Psoas muscle (tissue), 7 donors: ENCODE measurements at regions not wholly inside any gene's neighbourhood (a gene's known extent, or its start where the extent isn't known, plus 50 kb on each side); places are given as distances from the start of the nearest gene placed in this dataset.

ENCODE experiments used
- ATAC-seq, 4 donors: fragments of 200-7000 bp; cut with Tn5 transposase; one replicate each; pipeline ENCODE4 v1.9.1; 2020; ENCODE audit warnings: moderate library complexity in 3 of 4, mild to moderate bottlenecking in 2 of 4
- DNase-seq, 2 donors: peaks; one replicate each; pipeline ENCODE4 v3.0.0-alpha.2; 2020
- H3K27ac ChIP-seq: fragments of 200-600 bp; one replicate; pipeline ENCODE4 v1.8.0; 2022
- H3K27me3 ChIP-seq, 3 donors: fragments of 200-600 bp in 1 of 3; one replicate each; pipeline versions ENCODE4 v1.6.1 to v1.8.0; 2013 to 2022; ENCODE audit warnings: low read length in 2 of 3, mild to moderate bottlenecking in 2 of 3, moderate library complexity in 1 of 3; ENCODE audit not compliant: insufficient read depth in 3 of 3
- H3K36me3 ChIP-seq, 2 donors: fragments of 200-600 bp in 1 of 2; one replicate each; pipeline versions ENCODE4 v1.6.1 to v1.8.0; 2013 to 2022; ENCODE audit warnings: low read depth in 1 of 2, mild to moderate bottlenecking in 1 of 2, moderate library complexity in 1 of 2; ENCODE audit not compliant: insufficient read depth in 1 of 2
- H3K4me1 ChIP-seq: fragments of 200-600 bp; one replicate; pipeline ENCODE4 v1.8.0; 2022
- H3K4me3 ChIP-seq: fragments of 200-600 bp; one replicate; pipeline ENCODE4 v1.8.0; 2022; ENCODE audit warnings: mild to moderate bottlenecking
- H3K9me3 ChIP-seq: fragments of 200-600 bp; one replicate; pipeline ENCODE4 v1.8.0; 2022
- whole genome bisulfite sequencing, 3 donors: extraction: QIAGEN DNeasy Blood & Tissue Kit; methylation state at CpG; one replicate each; pipeline versions ENCODE4 v1.1.6 to v1.1.7; 2013; 5-methylcytosine and 5-hydroxymethylcytosine counted together
- intact Hi-C, 2 donors: fragments of 100-400 bp; cut with DNase I; formaldehyde crosslinking; loops; one replicate each; pipeline versions ENCODE4 v1.11.0 to v1.14.2; 2022
- TF ChIP-seq, protein P1 (sequence below): fragments of 200-600 bp; IDR thresholded peaks from one replicate; pipeline ENCODE4 v1.8.0; 2022; ENCODE audit warnings: antibody characterized with exemption
- donor health status: healthy with polysubstance abuse.
- donor health status: DM: no; HTN: no; CAD: no; lungs with moderate emphysema.
- donor health status: Bipolar disorder and iron deficiency.
- donor health status: healthy.
- donor health status: DM: yes; HTN: yes; CAD: no.
- donor health status: DM: no; HTN: no; CAD: no.
- donor health status: DM: yes; HTN: yes; CAD: no.

DNA sequence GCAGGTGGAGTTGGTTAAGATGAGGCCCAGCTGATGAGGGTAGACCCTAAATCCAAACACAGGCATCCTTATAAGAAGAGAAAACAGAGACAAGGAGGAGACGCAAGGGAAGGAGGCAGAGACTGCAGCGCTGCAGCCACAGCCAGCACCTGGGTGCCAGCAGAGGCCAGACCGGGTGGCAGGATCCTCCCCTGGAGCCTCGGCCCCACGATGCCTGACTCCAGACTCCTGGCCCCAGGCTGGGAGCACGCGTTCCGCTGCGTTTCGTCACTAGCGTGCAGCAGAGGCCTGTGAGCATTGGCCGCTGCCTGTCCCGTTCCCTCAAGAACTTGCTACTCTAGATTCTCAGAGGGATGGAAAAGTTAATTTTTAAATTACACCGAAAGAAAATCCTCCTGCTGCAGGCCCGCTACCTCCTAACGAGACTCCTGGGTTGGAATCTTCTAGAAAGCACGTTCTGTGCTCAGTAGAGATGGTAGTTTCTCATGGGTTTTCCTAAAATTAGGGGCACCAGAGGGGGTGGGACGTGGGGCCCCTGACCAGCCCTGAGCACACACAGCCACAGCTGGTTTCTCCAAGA is 57.7 kb upstream of the FBRSL1 start:
- intact Hi-C loops, result no loop called here
- Histone ChIP-seq H3K36me3 (no peaks in the 10 kb centered on the region), H3K27me3 (peaks cover 0 to 79% (median 28%) of the 10 kb centered on the region in 3 donors), H3K4me3 (no peak overlapping the region), H3K4me1 (no peaks in the 10 kb centered on the region), H3K9me3 (no peaks in the 10 kb centered on the region), H3K27ac (no peak overlapping the region)
- DNase-seq, result no peak
- WGBS, 3 donors, result 47 to 72% (median 54%) methylated on average over 18 of the region's 18 CpGs
- TF ChIP-seq, protein P1, sequence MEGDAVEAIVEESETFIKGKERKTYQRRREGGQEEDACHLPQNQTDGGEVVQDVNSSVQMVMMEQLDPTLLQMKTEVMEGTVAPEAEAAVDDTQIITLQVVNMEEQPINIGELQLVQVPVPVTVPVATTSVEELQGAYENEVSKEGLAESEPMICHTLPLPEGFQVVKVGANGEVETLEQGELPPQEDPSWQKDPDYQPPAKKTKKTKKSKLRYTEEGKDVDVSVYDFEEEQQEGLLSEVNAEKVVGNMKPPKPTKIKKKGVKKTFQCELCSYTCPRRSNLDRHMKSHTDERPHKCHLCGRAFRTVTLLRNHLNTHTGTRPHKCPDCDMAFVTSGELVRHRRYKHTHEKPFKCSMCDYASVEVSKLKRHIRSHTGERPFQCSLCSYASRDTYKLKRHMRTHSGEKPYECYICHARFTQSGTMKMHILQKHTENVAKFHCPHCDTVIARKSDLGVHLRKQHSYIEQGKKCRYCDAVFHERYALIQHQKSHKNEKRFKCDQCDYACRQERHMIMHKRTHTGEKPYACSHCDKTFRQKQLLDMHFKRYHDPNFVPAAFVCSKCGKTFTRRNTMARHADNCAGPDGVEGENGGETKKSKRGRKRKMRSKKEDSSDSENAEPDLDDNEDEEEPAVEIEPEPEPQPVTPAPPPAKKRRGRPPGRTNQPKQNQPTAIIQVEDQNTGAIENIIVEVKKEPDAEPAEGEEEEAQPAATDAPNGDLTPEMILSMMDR, result no peak
- ATAC-seq, result no peak

DNA sequence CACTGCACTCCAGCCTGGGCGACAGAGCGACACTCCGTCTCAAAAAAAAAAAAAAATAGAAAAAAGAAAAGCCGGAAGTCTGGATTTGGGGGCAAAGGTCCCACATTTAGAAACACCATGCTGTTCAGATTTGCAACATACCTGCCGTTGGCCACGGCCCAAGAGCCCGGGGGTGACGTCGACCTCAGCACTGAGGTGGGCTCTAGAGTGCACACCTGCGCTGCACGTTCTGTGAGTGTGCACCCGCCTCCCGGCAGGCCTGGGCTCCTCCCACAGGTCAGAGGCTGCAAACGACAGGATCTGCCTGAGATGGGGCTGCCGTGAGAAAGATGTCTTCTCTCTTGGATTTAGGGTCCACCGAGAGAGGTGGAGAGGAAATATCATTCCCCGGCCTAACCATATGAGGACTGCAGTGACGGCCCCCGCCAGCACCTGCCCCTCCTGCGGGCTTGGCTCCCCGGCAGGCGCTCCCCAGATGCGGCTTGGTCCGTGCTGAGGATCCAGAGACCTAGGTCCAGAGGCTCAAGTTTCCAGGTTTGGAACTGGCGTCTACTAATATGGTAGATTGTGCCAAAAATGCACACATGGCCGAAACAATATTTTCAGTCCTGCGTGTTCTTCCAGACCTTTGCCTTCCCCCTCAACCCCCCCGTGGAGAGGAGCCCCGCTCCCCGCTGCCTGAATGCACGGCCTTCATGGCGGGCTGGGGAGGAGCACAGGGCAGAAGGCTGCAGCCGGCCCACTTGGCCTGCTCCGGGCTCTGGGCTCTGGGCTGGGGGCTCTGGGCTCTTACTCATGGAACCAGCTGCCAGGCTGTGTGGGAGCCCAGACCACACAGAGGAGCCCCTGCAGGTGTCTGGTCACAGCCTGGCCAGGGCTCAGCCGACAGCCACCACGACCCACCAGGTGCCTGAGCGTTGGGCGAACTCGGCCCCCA is 58.8 kb upstream of the FBRSL1 start:
- no peak for ATAC-seq
- Histone ChIP-seq H3K36me3 (no peaks in the 10 kb centered on the region), H3K9me3 (no peaks in the 10 kb centered on the region), H3K4me3 (no peak overlapping the region), H3K4me1 (no peaks in the 10 kb centered on the region), H3K27ac (no peak overlapping the region), H3K27me3 (peaks cover 0 to 79% (median 30%) of the 10 kb centered on the region in 3 donors)
- TF ChIP-seq, protein P1, result no peak
- DNase-seq, result no peak
- 34 to 44% (median 40%) methylated on average over 36 to 39 of the region's 39 CpGs for WGBS, 3 donors
- intact Hi-C loops, result no loop called here

DNA sequence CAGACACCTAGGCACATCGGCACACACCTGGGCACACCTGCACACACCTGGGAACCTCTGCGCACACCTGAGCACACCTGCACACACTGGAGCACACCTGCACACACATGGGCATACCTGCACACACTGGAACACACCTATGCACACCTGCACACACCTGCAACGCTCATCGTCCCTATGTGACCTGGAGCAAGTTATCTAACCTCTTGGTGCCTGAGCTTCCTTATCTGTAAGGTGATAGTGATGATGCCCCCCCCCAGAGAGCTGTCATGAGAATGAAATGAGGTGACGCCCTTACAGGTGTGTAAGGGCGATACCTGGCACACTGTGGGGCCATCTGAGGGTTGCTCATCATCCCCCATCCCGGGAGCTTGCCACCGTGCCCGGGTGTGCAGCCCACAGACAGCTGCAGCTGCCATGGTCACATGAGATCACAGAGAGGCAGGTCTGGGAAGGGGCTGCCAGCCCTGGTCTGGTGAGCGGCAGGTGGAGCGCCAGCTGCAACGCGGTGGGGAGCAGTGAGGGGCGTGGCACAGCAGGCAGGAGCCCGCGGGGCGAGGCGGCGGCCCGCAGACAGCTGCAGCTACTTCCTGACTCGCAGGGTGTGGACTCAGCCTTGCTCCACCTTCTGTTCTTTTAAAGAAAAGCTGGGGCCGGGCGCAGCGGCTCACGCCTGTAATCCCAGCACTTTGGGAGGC is 59.9 kb upstream of the FBRSL1 start:
- Histone ChIP-seq H3K27ac (no peak overlapping the region), H3K9me3 (no peaks in the 10 kb centered on the region), H3K4me1 (no peaks in the 10 kb centered on the region), H3K36me3 (no peaks in the 10 kb centered on the region), H3K27me3 (peaks cover 0 to 89% (median 30%) of the 10 kb centered on the region in 3 donors), H3K4me3 (no peak overlapping the region)
- WGBS, 3 donors, result 12 to 14% (median 13%) methylated on average over 22 to 25 of the region's 25 CpGs
- TF ChIP-seq, protein P1, result no peak
- no peak for DNase-seq
- ATAC-seq, result peak; percentile 34 to 62 (median 52)
- intact Hi-C loops, result no loop called here

DNA sequence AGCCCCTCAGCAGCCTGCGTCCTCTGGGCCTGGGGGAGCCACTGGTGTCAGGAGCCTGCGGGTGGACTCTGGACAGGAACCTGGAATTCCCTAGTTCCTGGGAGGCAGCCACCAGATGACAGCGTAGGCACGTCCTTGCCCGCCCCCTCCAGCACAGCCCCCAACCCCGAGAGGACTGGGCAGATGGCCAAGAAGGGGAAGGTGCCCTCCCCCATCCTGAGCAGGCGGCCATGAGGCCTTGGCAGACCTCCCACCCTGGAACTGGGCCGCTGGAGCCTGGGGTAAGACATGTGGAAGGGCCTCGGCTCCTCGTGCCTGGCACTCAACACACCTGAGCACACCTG is 60.4 kb upstream of the FBRSL1 start:
- DNase-seq (no peak), ATAC-seq (no peak)
- WGBS, 3 donors, result 3 to 9% (median 7%) methylated on average over 8 to 10 of the region's 10 CpGs
- H3K4me3 ChIP-seq, result no peak overlapping the region
- no peaks in the 10 kb centered on the region for H3K9me3 ChIP-seq
- no peaks in the 10 kb centered on the region for H3K36me3 ChIP-seq
- no peaks in the 10 kb centered on the region for H3K4me1 ChIP-seq
- H3K27me3 ChIP-seq, result peaks cover 0 to 89% (median 31%) of the 10 kb centered on the region in 3 donors
- TF ChIP-seq, protein P1, result no peak
- no peak overlapping the region for H3K27ac ChIP-seq
- intact Hi-C loops, result no loop called here
